MV-4-11 (cell line): ENCODE measurements at regions not wholly inside any gene's neighbourhood (a gene's known extent, or its start where the extent isn't known, plus 50 kb on each side); places are given as distances from the start of the nearest gene placed in this dataset.
"Not testable (repeated sequence)": the region's sequence is repeated elsewhere in the genome, so short reads cannot be mapped to it uniquely, and the experiment has no call there.

Experiments used
- DNase-seq: peaks from one replicate; lab custom pipeline; 2025; lab: John Stamatoyannopoulos, UW

GRCh38 chr13:84192125-84192524, 309.9 kb upstream of the SLITRK1 start:
- no peak for DNase-seq

GRCh38 chr13:84191139-84191538, 308.9 kb upstream of the SLITRK1 start:
- DNase-seq = no peak

GRCh38 chr13:84187626-84188025, 305.4 kb upstream of the SLITRK1 start:
- no peak for DNase-seq

- no peak for DNase-seq
Observed at GRCh38 chr13:84139561-84140158, 257.4 kb upstream of the SLITRK1 start.

GRCh38 chr13:84137292-84137691, 255.0 kb upstream of the SLITRK1 start:
- DNase-seq = peak; percentile 83

GRCh38 chr13:84136582-84136981, 254.3 kb upstream of the SLITRK1 start:
- peak; percentile 6 for DNase-seq

GRCh38 chr13:84132491-84132890, 250.2 kb upstream of the SLITRK1 start:
- DNase-seq = no peak

- no peak for DNase-seq
Observed at GRCh38 chr13:84131249-84131648, 249.0 kb upstream of the SLITRK1 start.

GRCh38 chr13:84130495-84131114, 248.3 kb upstream of the SLITRK1 start:
- no peak for DNase-seq

- DNase-seq = no peak
Observed at GRCh38 chr13:84129966-84130365, 247.7 kb upstream of the SLITRK1 start.

GRCh38 chr13:84127597-84128128, 245.4 kb upstream of the SLITRK1 start:
- DNase-seq = no peak

- peak; percentile 72 for DNase-seq
Observed at GRCh38 chr13:84126671-84127171, 244.4 kb upstream of the SLITRK1 start.

- no peak for DNase-seq
Observed at GRCh38 chr13:84121456-84121855, 239.2 kb upstream of the SLITRK1 start.

GRCh38 chr13:84118839-84119409, 236.7 kb upstream of the SLITRK1 start:
- no peak for DNase-seq

GRCh38 chr13:84098273-84098672, 216.0 kb upstream of the SLITRK1 start:
- no peak for DNase-seq

GRCh38 chr13:84097148-84097547, 214.9 kb upstream of the SLITRK1 start:
- no peak for DNase-seq

- DNase-seq = no peak
Observed at GRCh38 chr13:84096216-84096615, 213.9 kb upstream of the SLITRK1 start.

- DNase-seq = no peak
Observed at GRCh38 chr13:84088996-84089395, 206.7 kb upstream of the SLITRK1 start.

GRCh38 chr13:84086847-84087162, 204.5 kb upstream of the SLITRK1 start:
- DNase-seq = no peak

GRCh38 chr13:84086098-84086846, 204.0 kb upstream of the SLITRK1 start:
- not testable (repeated sequence) for DNase-seq

- no peak for DNase-seq
Observed at GRCh38 chr13:84082462-84082861, 200.2 kb upstream of the SLITRK1 start.

GRCh38 chr13:84080748-84081530, 198.7 kb upstream of the SLITRK1 start:
- no peak for DNase-seq
